A673 (cell line): ENCODE measurements at regions not wholly inside any gene's neighbourhood (a gene's known extent, or its start where the extent isn't known, plus 50 kb on each side); places are given as distances from the start of the nearest gene placed in this dataset.
"Not testable (repeated sequence)": the region's sequence is repeated elsewhere in the genome, so short reads cannot be mapped to it uniquely, and the experiment has no call there.

ENCODE experiments used
- CTCF ChIP-seq: fragments of 300-800, 200-600 bp; sonication (generic); conservative IDR thresholded peaks from 2 replicates; pipeline ENCODE4 v1.5.1; 2017; ENCODE audit warnings: low read depth, mild to moderate bottlenecking, antibody characterized with exemption, low read length, moderate library complexity, mixed read lengths
- EZH2 ChIP-seq: fragments of 200-600 bp; sonication (generic); IDR thresholded peaks from 2 replicates; pipeline ENCODE4 v1.6.1; 2017; ENCODE audit warnings: borderline replicate concordance, low read depth, mild to moderate bottlenecking, mixed read lengths, antibody characterized with exemption, low read length; ENCODE audit not compliant: poor library complexity, severe bottlenecking

DNA sequence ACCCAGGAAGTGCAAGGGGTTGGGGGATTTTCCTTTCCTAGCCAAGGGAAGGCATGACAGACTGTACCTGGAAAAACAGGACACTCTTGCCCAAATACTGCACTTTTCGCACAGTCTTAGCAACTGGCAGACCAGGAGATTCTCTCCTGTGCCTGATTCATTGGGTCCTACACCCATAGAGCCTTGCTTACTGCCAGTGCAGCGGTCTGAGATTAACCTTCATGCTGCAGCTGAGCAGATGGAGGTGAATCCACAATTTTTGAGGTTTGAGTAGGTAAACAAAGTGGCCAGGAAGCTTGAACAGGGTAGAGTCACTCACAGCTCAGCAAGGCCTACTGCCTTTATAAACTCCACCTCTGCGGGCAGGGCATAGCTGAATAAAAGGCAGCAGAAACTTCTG is 1497.6 kb downstream of the FOXD4L5 start:
- TF ChIP-seq CTCF, EZH2: not testable (repeated sequence)
